ENCODE measurements at regions not wholly inside any gene's neighbourhood (a gene's known extent, or its start where the extent isn't known, plus 50 kb on each side); places are given as distances from the start of the nearest gene placed in this dataset.
"Not testable (repeated sequence)": the region's sequence is repeated elsewhere in the genome, so short reads cannot be mapped to it uniquely, and the experiment has no call there.

DNA sequence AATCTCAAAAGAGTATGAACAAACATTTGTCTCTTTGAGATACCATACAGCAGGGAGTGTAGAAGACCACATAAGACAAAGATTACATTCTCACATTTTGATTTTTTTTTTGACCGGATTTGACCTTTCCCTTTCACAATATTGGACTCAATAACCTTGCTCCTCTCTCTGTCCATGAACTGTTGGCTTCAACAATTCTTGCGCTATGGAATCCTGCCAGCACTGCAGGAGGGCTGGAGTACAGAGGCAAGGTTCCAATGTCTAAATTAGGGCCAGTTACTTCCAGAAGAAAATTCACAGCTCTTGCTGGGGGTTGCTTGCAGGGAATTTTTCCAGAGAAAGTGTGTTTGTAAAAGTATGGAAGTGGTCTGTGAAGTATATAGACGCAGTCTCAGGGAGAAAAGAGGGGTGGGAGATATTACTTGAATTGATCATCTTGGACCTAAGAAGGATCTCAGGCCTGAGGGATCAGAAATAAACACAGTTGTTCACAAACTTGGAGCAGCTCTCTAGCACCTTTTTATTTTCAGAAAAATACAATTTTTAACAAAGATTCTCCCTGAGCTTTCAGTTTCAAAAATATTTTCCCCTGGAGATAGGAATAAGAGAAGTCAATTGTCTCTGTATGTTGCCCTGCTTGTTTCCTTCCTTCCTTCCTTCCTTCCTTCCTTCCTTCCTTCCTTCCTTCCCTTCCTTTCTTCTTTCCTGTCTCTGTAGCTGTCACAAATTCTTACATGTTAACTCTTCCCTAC, 765.9 kb downstream of the BCKDHB start:
- TF ChIP-seq, protein P1, sequence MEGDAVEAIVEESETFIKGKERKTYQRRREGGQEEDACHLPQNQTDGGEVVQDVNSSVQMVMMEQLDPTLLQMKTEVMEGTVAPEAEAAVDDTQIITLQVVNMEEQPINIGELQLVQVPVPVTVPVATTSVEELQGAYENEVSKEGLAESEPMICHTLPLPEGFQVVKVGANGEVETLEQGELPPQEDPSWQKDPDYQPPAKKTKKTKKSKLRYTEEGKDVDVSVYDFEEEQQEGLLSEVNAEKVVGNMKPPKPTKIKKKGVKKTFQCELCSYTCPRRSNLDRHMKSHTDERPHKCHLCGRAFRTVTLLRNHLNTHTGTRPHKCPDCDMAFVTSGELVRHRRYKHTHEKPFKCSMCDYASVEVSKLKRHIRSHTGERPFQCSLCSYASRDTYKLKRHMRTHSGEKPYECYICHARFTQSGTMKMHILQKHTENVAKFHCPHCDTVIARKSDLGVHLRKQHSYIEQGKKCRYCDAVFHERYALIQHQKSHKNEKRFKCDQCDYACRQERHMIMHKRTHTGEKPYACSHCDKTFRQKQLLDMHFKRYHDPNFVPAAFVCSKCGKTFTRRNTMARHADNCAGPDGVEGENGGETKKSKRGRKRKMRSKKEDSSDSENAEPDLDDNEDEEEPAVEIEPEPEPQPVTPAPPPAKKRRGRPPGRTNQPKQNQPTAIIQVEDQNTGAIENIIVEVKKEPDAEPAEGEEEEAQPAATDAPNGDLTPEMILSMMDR (IDR thresholded peaks at IDR 0.05; ENCODE audit: insufficient read depth, low read length, poor library complexity, severe bottlenecking), result no peak
- H3K27me3 ChIP-seq (replicated peaks; ENCODE audit: control insufficient read depth, insufficient read depth, low read length), result no peaks in the 10 kb centered on the region
- H3K4me3 ChIP-seq (replicated peaks; ENCODE audit: low read depth, low read length), result no peak overlapping the region
- H3K36me3 ChIP-seq (ENCODE audit: control insufficient read depth, insufficient read depth, low read length), result no peaks in the 10 kb centered on the region
- DNase-seq (ENCODE audit: extremely low read depth, insufficient read length), result no peak

DNA sequence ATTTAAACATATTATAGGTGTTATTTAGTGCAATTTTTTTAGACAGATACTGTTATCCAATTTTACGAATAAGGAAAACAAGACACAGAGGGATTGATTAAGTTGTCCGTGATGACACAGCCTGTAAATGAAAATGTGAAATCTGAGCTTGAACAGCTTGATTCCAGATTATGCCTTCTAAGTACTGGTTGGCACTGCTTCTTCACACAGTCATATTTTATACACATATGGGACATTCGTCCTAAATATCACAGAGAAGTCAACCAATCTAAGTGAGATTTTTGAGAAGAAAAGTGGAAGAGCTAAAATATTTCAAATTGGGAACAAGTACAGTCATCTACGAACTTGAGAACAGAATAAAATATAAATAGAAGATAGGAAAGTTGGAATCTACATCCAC, 756.3 kb downstream of the BCKDHB start:
- TF ChIP-seq, protein P1 (IDR thresholded peaks at IDR 0.05; ENCODE audit: insufficient read depth, low read length, poor library complexity, severe bottlenecking), result no peak
- Histone ChIP-seq H3K27me3 (replicated peaks; ENCODE audit: control insufficient read depth, insufficient read depth, low read length) (no peaks in the 10 kb centered on the region), H3K36me3 (ENCODE audit: control insufficient read depth, insufficient read depth, low read length) (no peaks in the 10 kb centered on the region), H3K4me3 (replicated peaks; ENCODE audit: low read depth, low read length) (no peak overlapping the region)
- no peak for DNase-seq (ENCODE audit: extremely low read depth, insufficient read length)

DNA sequence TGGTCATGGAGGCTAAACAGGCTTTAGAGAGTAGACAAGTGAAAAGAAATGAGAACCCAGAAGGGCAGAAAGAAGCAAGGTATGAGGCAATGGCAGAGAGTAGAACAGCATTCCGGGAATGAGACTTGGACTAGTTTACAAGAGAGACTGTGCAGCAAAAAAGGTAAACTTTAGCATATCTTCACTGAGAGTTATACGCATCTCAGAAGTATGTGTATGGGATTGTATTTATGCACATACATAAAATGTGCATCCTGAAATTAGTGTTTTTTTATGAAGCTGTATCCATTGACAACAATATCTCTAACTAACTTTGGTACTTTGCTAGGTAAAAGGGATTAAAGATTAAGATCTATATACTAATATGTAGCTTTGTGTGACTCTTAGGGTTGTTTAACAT, 753.6 kb downstream of the BCKDHB start:
- Histone ChIP-seq H3K4me3 (replicated peaks; ENCODE audit: low read depth, low read length) (no peak overlapping the region), H3K36me3 (ENCODE audit: control insufficient read depth, insufficient read depth, low read length) (no peaks in the 10 kb centered on the region), H3K27me3 (replicated peaks; ENCODE audit: control insufficient read depth, insufficient read depth, low read length) (no peaks in the 10 kb centered on the region)
- TF ChIP-seq, protein P1 (IDR thresholded peaks at IDR 0.05; ENCODE audit: insufficient read depth, low read length, poor library complexity, severe bottlenecking), result no peak
- no peak for DNase-seq (ENCODE audit: extremely low read depth, insufficient read length)

DNA sequence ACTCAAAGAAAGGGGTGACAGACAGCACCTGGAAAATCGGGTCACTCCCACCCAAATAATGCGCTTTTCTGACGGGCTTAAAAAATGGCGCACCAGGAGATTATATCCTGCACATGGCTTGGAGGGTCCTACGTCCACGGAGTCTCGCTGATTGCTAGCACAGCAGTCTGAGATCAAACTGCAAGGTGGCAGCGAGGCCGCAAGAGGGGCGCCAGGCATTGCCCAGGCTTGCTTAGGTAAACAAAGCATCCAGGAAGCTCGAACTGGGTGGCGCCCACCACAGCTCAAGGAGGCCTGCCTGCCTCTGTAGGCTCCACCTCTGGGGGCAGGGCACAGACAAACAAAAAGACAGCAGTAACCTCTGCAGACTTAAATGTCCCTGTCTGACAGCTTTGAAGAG, 741.5 kb downstream of the BCKDHB start:
- not testable (repeated sequence) for DNase-seq (ENCODE audit: extremely low read depth, insufficient read length)

DNA sequence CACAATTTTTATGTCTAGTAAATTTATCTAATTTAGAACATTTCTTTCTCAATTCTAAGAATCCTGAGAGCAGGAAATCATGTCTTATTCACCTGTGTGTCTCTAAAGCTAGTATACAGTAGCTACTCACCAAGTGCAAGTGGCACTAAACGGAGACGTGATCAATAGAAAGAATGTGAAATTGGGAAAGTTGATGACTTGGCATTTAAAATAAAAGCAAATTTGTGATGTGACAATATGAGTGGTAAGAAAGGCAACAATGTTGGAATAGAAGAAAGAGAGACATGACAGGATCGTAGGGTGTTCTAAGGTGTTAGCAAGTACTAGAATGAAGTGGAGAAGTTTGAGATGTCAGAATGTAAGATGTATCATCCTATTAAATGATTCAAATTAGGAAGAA, 725.9 kb downstream of the BCKDHB start:
- Histone ChIP-seq H3K36me3 (ENCODE audit: control insufficient read depth, insufficient read depth, low read length) (no peaks in the 10 kb centered on the region), H3K27me3 (replicated peaks; ENCODE audit: control insufficient read depth, insufficient read depth, low read length) (no peaks in the 10 kb centered on the region), H3K4me3 (replicated peaks; ENCODE audit: low read depth, low read length) (no peak overlapping the region)
- TF ChIP-seq, protein P1 (IDR thresholded peaks at IDR 0.05; ENCODE audit: insufficient read depth, low read length, poor library complexity, severe bottlenecking), result no peak
- no peak for DNase-seq (ENCODE audit: extremely low read depth, insufficient read length)

More for the DNA sequence above, 741.5 kb downstream of the BCKDHB start:
- not testable (repeated sequence) for H3K4me3 ChIP-seq (replicated peaks; ENCODE audit: low read depth, low read length); H3K36me3 ChIP-seq (ENCODE audit: control insufficient read depth, insufficient read depth, low read length); H3K27me3 ChIP-seq (replicated peaks; ENCODE audit: control insufficient read depth, insufficient read depth, low read length)

DNA sequence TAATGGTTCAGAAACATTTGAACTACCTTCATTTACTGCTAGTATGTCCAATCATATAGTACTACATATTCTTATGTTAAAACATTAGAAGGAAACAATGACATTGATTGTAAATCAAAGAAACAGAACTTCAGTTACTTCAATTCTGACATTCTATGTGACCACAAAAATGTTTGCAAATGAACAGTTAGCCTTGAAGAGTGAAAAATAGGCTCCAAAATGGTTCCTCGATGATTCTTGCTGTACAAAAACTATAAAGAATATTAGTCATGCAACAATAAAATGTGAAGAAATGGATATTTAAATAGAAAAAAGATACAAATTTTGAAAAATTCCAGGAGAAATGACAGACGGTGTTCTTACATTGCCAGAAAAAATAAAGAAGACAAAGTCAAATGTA, 686.9 kb downstream of the BCKDHB start:
- no peak for DNase-seq (ENCODE audit: extremely low read depth, insufficient read length)
- Histone ChIP-seq H3K36me3 (ENCODE audit: control insufficient read depth, insufficient read depth, low read length) (no peaks in the 10 kb centered on the region), H3K4me3 (replicated peaks; ENCODE audit: low read depth, low read length) (no peak overlapping the region), H3K27me3 (replicated peaks; ENCODE audit: control insufficient read depth, insufficient read depth, low read length) (no peaks in the 10 kb centered on the region)
- TF ChIP-seq, protein P1 (IDR thresholded peaks at IDR 0.05; ENCODE audit: insufficient read depth, low read length, poor library complexity, severe bottlenecking), result no peak
